Transverse colon (tissue), 4 donors: ENCODE measurements at regions not wholly inside any gene's neighbourhood (a gene's known extent, or its start where the extent isn't known, plus 50 kb on each side); places are given as distances from the start of the nearest gene placed in this dataset.
A peak's percentile ranks its signal among the peaks of the same experiment; 100 is the strongest.

Experiments
- DNase-seq: peaks from one replicate; pipeline ENCODE4 v3.0.0-alpha.2; 2019
- H3K27ac ChIP-seq, 4 donors: fragments of 200-600 bp; sonication (generic); 2 replicates each; pipeline ENCODE4 v1.5.1; 2016 to 2018; ENCODE audit warnings: inconsistent platforms in 4 of 4
- H3K27me3 ChIP-seq: fragments of 200-600 bp; sonication (generic); 2 replicates; pipeline ENCODE4 v1.5.1; 2017; ENCODE audit warnings: inconsistent platforms
- H3K36me3 ChIP-seq, 4 donors: fragments of 200-600 bp; sonication (generic); 2 replicates each; pipeline ENCODE4 v1.5.1; 2017 to 2019; ENCODE audit warnings: inconsistent platforms in 4 of 4
- H3K4me1 ChIP-seq, 4 donors: fragments of 200-600 bp; sonication (generic); 2 replicates each; pipeline ENCODE4 v1.5.1; 2017 to 2020; ENCODE audit warnings: inconsistent platforms in 4 of 4
- H3K4me3 ChIP-seq, 4 donors: fragments of 200-600 bp; sonication (generic); 1 replicate in 1 of 4; 2 replicates in 3 of 4; pipeline versions ENCODE4 v1.5.1 to v1.6.1; 2017 to 2019; ENCODE audit warnings: inconsistent platforms in 4 of 4
- H3K9me3 ChIP-seq, 2 donors: fragments of 200-600 bp; sonication (generic); 2 replicates each; pipeline ENCODE4 v1.5.1; 2017 to 2019; ENCODE audit warnings: inconsistent platforms in 2 of 2
- CTCF ChIP-seq, 5 experiments: fragments of 200-600 bp in 3 of 5; fragments of 450-650 bp in 2 of 5; sonication (generic) in 3 of 5; IDR thresholded peaks; 1 replicate in 2 of 5; 2 replicates in 3 of 5; pipeline ENCODE4 v1.5.1; 2016 to 2017; ENCODE audit warnings: antibody characterized with exemption in 5 of 5, inconsistent platforms in 3 of 5, mild to moderate bottlenecking in 2 of 5, moderate library complexity in 1 of 5
- EP300 ChIP-seq: sonication (generic); formaldehyde crosslinking; IDR thresholded peaks from one replicate; pipeline ENCODE4 v1.6.1; 2017; ENCODE audit warnings: antibody characterized with exemption, low read depth
- POLR2A ChIP-seq: fragments of 450-650 bp; IDR thresholded peaks from one replicate; pipeline ENCODE4 v1.6.1; 2016; ENCODE audit warnings: antibody characterized with exemption, mild to moderate bottlenecking, moderate library complexity
- POLR2AphosphoS5 ChIP-seq, 3 donors: sonication (generic); formaldehyde crosslinking; IDR thresholded peaks; one replicate each; pipeline ENCODE4 v1.6.1; 2016; ENCODE audit warnings: antibody characterized with exemption in 3 of 3
- WGBS, 2 donors: methylation state at CpG; one replicate each; pipeline ENCODE4 v1.1.5; 2018; ENCODE audit warnings: low coverage in 1 of 2; 5-methylcytosine and 5-hydroxymethylcytosine counted together
- in situ Hi-C, 4 donors: fragments of 200-750 bp; cut with MboI; loops; one replicate each; pipeline versions ENCODE4 v1.15.0 to v1.15.1; 2017; ENCODE audit warnings: low sequenced_read_pairs in 3 of 4, low pct_ligation_motif_present in 1 of 4, low pct_unique_long_range_greater_than_20kb in 1 of 4
- intact Hi-C: fragments of 100-400 bp; cut with DNase I; formaldehyde crosslinking; loops from one replicate; pipeline ENCODE4 v1.15.1; 2023; ENCODE audit warnings: low total_unique reads

DNA sequence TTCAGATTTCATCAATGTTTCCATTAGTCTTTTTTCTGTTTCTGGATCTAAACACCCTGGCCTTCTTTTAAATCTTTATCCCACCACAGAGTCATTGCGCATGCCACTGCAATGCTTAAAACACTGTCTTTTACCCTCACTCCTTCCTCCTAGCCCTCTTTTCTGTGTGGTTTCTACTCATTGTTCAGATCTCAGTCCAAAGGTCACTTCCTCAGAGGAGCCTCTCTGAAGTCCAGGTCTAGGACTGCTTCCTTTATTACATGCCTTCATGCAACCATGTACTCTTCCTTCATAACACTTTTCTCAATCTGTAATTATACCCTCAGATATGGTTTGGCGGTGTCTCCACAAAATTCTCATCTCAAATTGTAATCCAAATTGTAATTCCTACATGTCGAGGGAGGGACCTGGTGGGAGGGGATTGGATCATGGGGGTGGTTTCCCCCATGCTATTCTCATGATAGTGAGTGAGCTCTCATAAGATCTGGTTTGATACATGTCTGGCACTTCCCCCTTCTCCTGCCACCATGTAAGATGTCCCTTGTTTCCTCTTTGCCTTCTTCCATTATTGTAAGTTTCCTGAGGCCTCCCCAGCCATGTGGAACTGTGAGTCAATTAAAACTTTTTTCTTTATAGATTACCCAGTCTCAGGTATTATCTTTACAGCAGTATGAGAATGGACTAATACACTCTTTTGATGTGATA is 808.9 kb downstream of the DIAPH3 start:
- Histone ChIP-seq H3K36me3 (no peaks in the 10 kb centered on the region), H3K4me3 (no peak overlapping the region), H3K27me3 (no peaks in the 10 kb centered on the region), H3K9me3 (no peaks in the 10 kb centered on the region), H3K27ac (no peak overlapping the region), H3K4me1 (peaks cover 0 to 6% (median 0%) of the 10 kb centered on the region in 4 donors)
- in situ Hi-C loops (no loop called here), intact Hi-C loops (no loop called here)
- TF ChIP-seq EP300 (no peak), CTCF (IDR thresholded peaks at IDR 0.05) (no peak), POLR2AphosphoS5 (IDR thresholded peaks at IDR 0.05) (no peak), POLR2A (no peak)
- DNase-seq: no peak
- 83 to 91% methylated on average over 2 to 3 of the region's 3 CpGs for whole genome bisulfite sequencing, 2 donors

- Histone ChIP-seq H3K4me3 (no peak overlapping the region), H3K9me3 (no peaks in the 10 kb centered on the region), H3K4me1 (peaks cover 0 to 12% (median 1%) of the 10 kb centered on the region in 4 donors), H3K36me3 (no peaks in the 10 kb centered on the region), H3K27ac (no peak overlapping the region), H3K27me3 (no peaks in the 10 kb centered on the region)
- 62 to 65% methylated on average over 3 to 6 of the region's 8 CpGs for WGBS, 2 donors
- in situ Hi-C loops: no loop called here
- intact Hi-C loops: no loop called here
- TF ChIP-seq POLR2A (no peak), EP300 (no peak), CTCF (IDR thresholded peaks at IDR 0.05) (no peak), POLR2AphosphoS5 (IDR thresholded peaks at IDR 0.05) (no peak)
- DNase-seq: peak; percentile 18
These were observed 807.1 kb downstream of the DIAPH3 start for GRCh38 chr13:59356607-59357006.

- no peaks in the 10 kb centered on the region for H3K27me3 ChIP-seq
- in situ Hi-C loops: no loop called here
- peaks cover 0 to 12% (median 1%) of the 10 kb centered on the region in 4 donors for H3K4me1 ChIP-seq
- intact Hi-C loops: no loop called here
- H3K36me3 ChIP-seq: no peaks in the 10 kb centered on the region
- H3K4me3 ChIP-seq: no peak overlapping the region
- TF ChIP-seq CTCF (IDR thresholded peaks at IDR 0.05) (no peak), EP300 (no peak), POLR2AphosphoS5 (IDR thresholded peaks at IDR 0.05) (no peak), POLR2A (no peak)
- WGBS, 2 donors: 86% methylated on average over 6 of the region's 6 CpGs; no CpG with 5 or more reads in 1 of the 2 donors
- H3K9me3 ChIP-seq: no peaks in the 10 kb centered on the region
- no peak overlapping the region for H3K27ac ChIP-seq
- DNase-seq: no peak
These were observed 805.7 kb downstream of the DIAPH3 start for GRCh38 chr13:59358014-59358413.

GRCh38 chr13:59360108-59360507 is 803.6 kb downstream of the DIAPH3 start:
- intact Hi-C loops (no loop called here), in situ Hi-C loops (no loop called here)
- no peaks in the 10 kb centered on the region for H3K36me3 ChIP-seq
- no peaks in the 10 kb centered on the region for H3K9me3 ChIP-seq
- no peaks in the 10 kb centered on the region for H3K27me3 ChIP-seq
- H3K4me1 ChIP-seq: peaks cover 0 to 12% (median 1%) of the 10 kb centered on the region in 4 donors
- TF ChIP-seq POLR2AphosphoS5 (IDR thresholded peaks at IDR 0.05): no peak
- DNase-seq: no peak
- no peak overlapping the region for H3K4me3 ChIP-seq
- H3K27ac ChIP-seq: peak overlapping the region in 1 of 4 donors; percentile 33

DNA sequence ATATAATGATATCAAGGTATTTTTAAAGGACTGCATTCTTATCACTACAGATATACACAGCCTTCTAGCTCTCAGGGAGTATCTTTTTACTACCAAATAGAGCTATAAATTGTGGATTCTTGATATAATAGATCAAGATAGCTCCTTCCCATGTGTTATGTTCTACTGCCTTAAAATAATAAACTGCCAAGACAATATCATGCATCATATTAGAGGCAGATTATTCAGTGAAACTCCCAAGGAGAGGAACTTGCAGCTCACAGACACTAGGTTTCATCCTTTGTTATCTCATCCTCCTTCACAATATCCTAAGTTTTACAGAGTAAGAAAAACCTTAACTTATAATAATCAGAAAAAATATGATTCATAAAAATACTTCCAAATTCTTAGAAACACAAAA is 802.8 kb downstream of the DIAPH3 start:
- no peak overlapping the region for H3K4me3 ChIP-seq
- in situ Hi-C loops (no loop called here), intact Hi-C loops (no loop called here)
- no peak for TF ChIP-seq POLR2AphosphoS5 (IDR thresholded peaks at IDR 0.05)
- TF ChIP-seq POLR2A: no peak
- TF ChIP-seq CTCF (IDR thresholded peaks at IDR 0.05): no peak
- TF ChIP-seq EP300: no peak
- H3K27ac ChIP-seq: no peak overlapping the region
- H3K27me3 ChIP-seq: no peaks in the 10 kb centered on the region
- H3K36me3 ChIP-seq: no peaks in the 10 kb centered on the region
- no peak for DNase-seq
- peaks cover 0 to 10% (median 1%) of the 10 kb centered on the region in 4 donors for H3K4me1 ChIP-seq
- H3K9me3 ChIP-seq: no peaks in the 10 kb centered on the region
